IPS DF 6.9 (cell line): ENCODE measurements at regions not wholly inside any gene's neighbourhood (a gene's known extent, or its start where the extent isn't known, plus 50 kb on each side); places are given as distances from the start of the nearest gene placed in this dataset.

Source experiments
- DNase-seq: peaks from one replicate; pipeline ENCODE4 v3.0.0-alpha.2; 2013; ENCODE audit warnings: low read depth, low spot score
- H3K27ac ChIP-seq: one replicate; pipeline ENCODE4 v1.5.1; 2013; ENCODE audit warnings: low read length, control low read depth
- H3K27me3 ChIP-seq: 2 replicates; pipeline ENCODE4 v1.6.1; 2013; ENCODE audit warnings: mild to moderate bottlenecking, low read length; ENCODE audit not compliant: control insufficient read depth, insufficient read depth
- H3K36me3 ChIP-seq: 2 replicates; pipeline ENCODE4 v1.6.1; 2013; ENCODE audit warnings: low read length; ENCODE audit not compliant: control insufficient read depth, insufficient read depth
- H3K4me1 ChIP-seq: 2 replicates; pipeline ENCODE4 v1.6.1; 2013; ENCODE audit warnings: low read length; ENCODE audit not compliant: control insufficient read depth, insufficient read depth
- H3K4me3 ChIP-seq: 2 replicates; pipeline ENCODE4 v1.5.1; 2013; ENCODE audit warnings: mild to moderate bottlenecking, low read length
- H3K9me3 ChIP-seq: 2 replicates; pipeline ENCODE4 v1.6.1; 2013; ENCODE audit warnings: low read length, inconsistent platforms; ENCODE audit not compliant: control insufficient read depth, insufficient read depth
- WGBS: extraction: QIAGEN DNeasy Blood & Tissue Kit; methylation state at CpG from one replicate; pipeline ENCODE4 v1.1.7; 2013; ENCODE audit warnings: mixed read lengths, missing lambda C conversion rate; ENCODE audit not compliant: insufficient read length, insufficient coverage; 5-methylcytosine and 5-hydroxymethylcytosine counted together

DNA sequence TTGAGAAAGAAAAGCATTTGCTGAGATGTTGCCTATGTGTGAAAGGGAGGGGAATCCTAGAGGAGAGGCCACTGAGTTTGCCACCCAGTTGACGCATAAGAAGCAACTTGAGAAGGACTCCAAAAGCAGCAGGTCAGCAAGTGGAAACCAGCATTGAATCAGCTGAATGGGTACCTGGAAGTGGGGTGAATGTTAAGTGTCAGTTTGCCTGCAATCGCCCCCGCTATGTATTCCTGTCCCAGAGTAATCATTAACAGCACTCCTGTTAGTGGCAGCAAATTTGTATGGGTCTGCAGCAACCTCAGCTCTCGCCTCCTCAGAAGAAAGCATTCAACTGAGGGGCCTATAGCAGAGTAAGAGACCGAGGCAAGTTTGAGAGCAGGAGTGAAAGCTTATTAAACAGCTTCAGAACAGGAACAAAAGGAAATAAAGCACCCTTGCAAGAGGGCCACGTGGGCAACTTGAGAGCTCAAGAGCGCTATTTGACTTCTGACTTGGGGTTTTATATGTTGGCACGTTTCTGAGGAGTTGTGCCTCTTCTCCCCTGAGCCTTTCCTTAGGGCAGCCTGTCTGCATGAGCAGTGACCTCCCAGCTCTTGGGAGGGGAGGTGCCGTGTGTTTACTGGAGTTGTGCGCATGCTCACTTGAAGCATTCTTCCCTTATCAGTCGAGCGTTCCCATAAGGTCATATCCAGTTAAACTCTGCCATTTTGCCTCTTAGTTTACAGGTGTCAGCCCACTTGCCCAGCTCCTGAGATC, 122.6 kb upstream of the PHACTR1 start:
- Histone ChIP-seq H3K27me3 (no peaks in the 10 kb centered on the region), H3K4me3 (no peak overlapping the region), H3K36me3 (no peaks in the 10 kb centered on the region), H3K27ac (no peak overlapping the region), H3K9me3 (no peaks in the 10 kb centered on the region), H3K4me1 (peaks cover 1% of the 10 kb centered on the region; the same call in 1 of the 2 replicates)
- no CpG with 5 or more reads among the region's 12 CpGs for WGBS
- DNase-seq, result no peak

DNA sequence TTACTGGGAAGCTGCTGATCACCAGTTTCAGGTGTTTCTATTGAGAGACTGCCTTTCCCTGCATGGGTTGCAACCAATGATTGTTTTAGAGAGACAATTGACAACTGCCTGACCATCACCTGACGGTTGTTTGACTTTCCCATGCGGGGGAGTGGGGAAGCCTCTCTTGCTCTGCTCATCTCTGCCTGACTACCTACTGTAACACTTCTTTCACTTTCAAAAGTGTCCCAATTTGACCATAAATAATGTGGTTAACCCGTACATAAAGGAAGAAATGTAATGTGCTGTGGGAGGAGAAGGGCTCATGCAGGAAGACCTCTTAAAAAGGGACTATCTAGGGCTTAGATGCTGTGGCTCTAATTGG, 122.1 kb upstream of the PHACTR1 start:
- Histone ChIP-seq H3K27me3 (no peaks in the 10 kb centered on the region), H3K36me3 (no peaks in the 10 kb centered on the region), H3K4me3 (no peak overlapping the region), H3K9me3 (no peaks in the 10 kb centered on the region), H3K4me1 (peaks cover 1% of the 10 kb centered on the region; the same call in 1 of the 2 replicates), H3K27ac (no peak overlapping the region)
- no CpG with 5 or more reads among the region's 3 CpGs for WGBS
- DNase-seq, result no peak

- WGBS, result no CpG with 5 or more reads among the region's 9 CpGs
- Histone ChIP-seq H3K9me3 (no peaks in the 10 kb centered on the region), H3K4me1 (peaks cover 1% of the 10 kb centered on the region; the same call in 1 of the 2 replicates), H3K4me3 (no peak overlapping the region), H3K27ac (no peak overlapping the region), H3K27me3 (no peaks in the 10 kb centered on the region), H3K36me3 (no peaks in the 10 kb centered on the region)
- no peak for DNase-seq
These were observed 121.3 kb upstream of the PHACTR1 start for GRCh38 chr6:12595161-12595811.

- no CpG with 5 or more reads among the region's 2 CpGs for WGBS
- H3K27ac ChIP-seq, result no peak overlapping the region
- no peaks in the 10 kb centered on the region for H3K27me3 ChIP-seq
- H3K36me3 ChIP-seq, result no peaks in the 10 kb centered on the region
- H3K4me1 ChIP-seq, result peaks cover 1% of the 10 kb centered on the region; the same call in 1 of the 2 replicates
- DNase-seq, result no peak
- H3K9me3 ChIP-seq, result no peaks in the 10 kb centered on the region
- H3K4me3 ChIP-seq, result no peak overlapping the region
These were observed 119.8 kb upstream of the PHACTR1 start for GRCh38 chr6:12596731-12597130.

GRCh38 chr6:12598919-12599318, 117.6 kb upstream of the PHACTR1 start:
- no CpG with 5 or more reads among the region's 2 CpGs for WGBS

DNA sequence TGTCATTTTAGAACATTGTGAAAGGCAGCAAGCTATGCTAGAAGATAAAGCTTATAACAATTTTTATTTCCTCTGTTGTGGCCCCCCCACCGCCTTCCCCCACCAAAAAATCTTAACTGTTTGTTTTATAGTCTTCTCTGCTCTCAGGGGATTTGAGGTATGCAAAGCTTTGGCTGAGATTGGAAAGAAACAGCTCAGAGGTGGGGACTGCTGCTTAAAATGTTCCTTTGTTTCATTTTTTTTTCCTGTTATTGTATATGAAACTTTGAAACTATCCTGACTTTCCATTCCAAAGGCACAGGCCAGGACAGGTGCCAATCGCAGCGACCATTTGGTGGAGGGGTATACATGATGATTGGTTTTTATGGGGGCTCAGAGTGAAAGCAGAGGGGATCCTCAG, 114.7 kb upstream of the PHACTR1 start:
- H3K27ac ChIP-seq, result no peak overlapping the region
- H3K4me1 ChIP-seq, result no peaks in the 10 kb centered on the region
- H3K9me3 ChIP-seq, result no peaks in the 10 kb centered on the region
- no peaks in the 10 kb centered on the region for H3K27me3 ChIP-seq
- no peak overlapping the region for H3K4me3 ChIP-seq
- H3K36me3 ChIP-seq, result no peaks in the 10 kb centered on the region
- no CpG with 5 or more reads among the region's 3 CpGs for WGBS
- DNase-seq, result no peak

More at GRCh38 chr6:12598919-12599318, 117.6 kb upstream of the PHACTR1 start:
- Histone ChIP-seq H3K4me1 (peaks cover 1% of the 10 kb centered on the region; the same call in 1 of the 2 replicates), H3K36me3 (no peaks in the 10 kb centered on the region), H3K9me3 (no peaks in the 10 kb centered on the region), H3K4me3 (no peak overlapping the region), H3K27ac (no peak overlapping the region), H3K27me3 (no peaks in the 10 kb centered on the region)
- no peak for DNase-seq

GRCh38 chr6:12602342-12602741, 114.2 kb upstream of the PHACTR1 start:
- Histone ChIP-seq H3K27ac (no peak overlapping the region), H3K36me3 (no peaks in the 10 kb centered on the region), H3K4me3 (no peak overlapping the region), H3K9me3 (no peaks in the 10 kb centered on the region), H3K27me3 (no peaks in the 10 kb centered on the region), H3K4me1 (no peaks in the 10 kb centered on the region)
- no peak for DNase-seq
- no CpG with 5 or more reads among the region's 3 CpGs for WGBS

DNA sequence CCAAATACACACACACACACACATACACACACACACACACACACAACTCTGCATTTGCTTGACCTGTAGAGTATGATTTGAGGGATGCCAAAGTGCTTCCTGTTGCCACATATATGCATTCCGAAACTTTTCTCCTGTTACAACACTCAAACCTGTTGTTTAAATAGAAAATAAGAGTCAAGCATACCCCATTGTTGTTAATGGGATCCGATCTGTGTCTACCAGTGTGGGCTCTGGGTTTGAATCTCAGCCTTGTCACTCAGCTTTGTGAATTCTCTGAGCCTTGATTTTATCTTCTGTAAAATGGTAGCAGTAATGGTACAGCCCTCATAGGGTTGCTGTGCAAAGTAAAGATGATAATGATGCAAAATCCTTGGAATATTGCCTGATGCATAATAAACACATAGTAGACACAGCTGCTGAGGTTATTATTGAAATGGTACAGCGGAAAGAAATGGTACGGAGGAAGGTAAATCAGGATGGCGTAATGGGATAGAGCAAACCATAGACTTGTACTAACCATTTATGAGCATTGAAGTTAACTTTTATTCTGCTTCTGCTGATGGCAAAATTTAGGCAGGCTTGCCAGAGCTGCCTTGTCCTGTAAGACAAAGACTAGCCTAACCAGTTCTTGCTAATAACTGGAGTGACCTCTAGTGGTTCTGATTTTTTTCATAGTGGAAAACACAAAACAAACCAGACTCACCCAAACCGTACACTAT, 113.5 kb upstream of the PHACTR1 start:
- H3K9me3 ChIP-seq, result no peaks in the 10 kb centered on the region
- no peak for DNase-seq
- no peak overlapping the region for H3K27ac ChIP-seq
- no peaks in the 10 kb centered on the region for H3K36me3 ChIP-seq
- H3K4me3 ChIP-seq, result no peak overlapping the region
- no peaks in the 10 kb centered on the region for H3K4me1 ChIP-seq
- H3K27me3 ChIP-seq, result no peaks in the 10 kb centered on the region
- WGBS, result no CpG with 5 or more reads among the region's 6 CpGs

- H3K4me1 ChIP-seq, result no peaks in the 10 kb centered on the region
- no CpG with 5 or more reads among the region's 3 CpGs for WGBS
These were observed 112.9 kb upstream of the PHACTR1 start for GRCh38 chr6:12603673-12604049.

GRCh38 chr6:12605888-12606345, 110.7 kb upstream of the PHACTR1 start:
- no peak overlapping the region for H3K27ac ChIP-seq
- H3K27me3 ChIP-seq, result no peaks in the 10 kb centered on the region
- no peak overlapping the region for H3K4me3 ChIP-seq
- H3K36me3 ChIP-seq, result no peaks in the 10 kb centered on the region
- no peaks in the 10 kb centered on the region; the same call in 1 of the 2 replicates for H3K4me1 ChIP-seq
- H3K9me3 ChIP-seq, result no peaks in the 10 kb centered on the region
- WGBS, result no CpG with 5 or more reads among the region's 7 CpGs
- DNase-seq, result peak; percentile 47

More at GRCh38 chr6:12603673-12604049, 112.9 kb upstream of the PHACTR1 start:
- Histone ChIP-seq H3K27ac (no peak overlapping the region), H3K27me3 (no peaks in the 10 kb centered on the region), H3K36me3 (no peaks in the 10 kb centered on the region), H3K9me3 (no peaks in the 10 kb centered on the region), H3K4me3 (no peak overlapping the region)
- no peak for DNase-seq
